C4-2B (cell line): ENCODE measurements at regions not wholly inside any gene's neighbourhood (a gene's known extent, or its start where the extent isn't known, plus 50 kb on each side); places are given as distances from the start of the nearest gene placed in this dataset.

Experiments used
- ZFX ChIP-seq: fragments of 450-650 bp; IDR thresholded peaks from 2 replicates; pipeline ENCODE4 v1.6.1; 2017
- TF ChIP-seq, protein P1 (sequence below): fragments of 450-650 bp; conservative IDR thresholded peaks from 2 replicates; pipeline ENCODE4 v1.5.1; 2017; ENCODE audit warnings: mild to moderate bottlenecking

DNA sequence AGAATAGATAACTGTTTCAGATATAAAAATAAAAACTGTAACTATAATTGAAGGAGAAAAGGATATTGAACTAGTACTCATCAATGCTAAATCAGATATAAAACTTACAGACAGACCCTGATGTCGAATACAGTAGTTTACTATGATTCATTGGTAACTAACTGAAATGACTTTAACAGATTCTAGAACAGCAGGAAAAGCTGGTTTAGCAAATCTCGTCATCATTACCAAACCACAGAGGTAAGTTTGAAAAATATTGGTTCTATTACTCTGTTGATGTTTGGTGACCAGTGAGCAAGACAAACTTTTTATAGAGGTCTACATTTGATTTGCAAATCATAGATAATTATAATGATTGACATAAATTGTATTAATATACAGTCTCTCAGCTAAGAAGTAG is 551.4 kb upstream of the ADGRL3 start:
- TF ChIP-seq, protein P1, sequence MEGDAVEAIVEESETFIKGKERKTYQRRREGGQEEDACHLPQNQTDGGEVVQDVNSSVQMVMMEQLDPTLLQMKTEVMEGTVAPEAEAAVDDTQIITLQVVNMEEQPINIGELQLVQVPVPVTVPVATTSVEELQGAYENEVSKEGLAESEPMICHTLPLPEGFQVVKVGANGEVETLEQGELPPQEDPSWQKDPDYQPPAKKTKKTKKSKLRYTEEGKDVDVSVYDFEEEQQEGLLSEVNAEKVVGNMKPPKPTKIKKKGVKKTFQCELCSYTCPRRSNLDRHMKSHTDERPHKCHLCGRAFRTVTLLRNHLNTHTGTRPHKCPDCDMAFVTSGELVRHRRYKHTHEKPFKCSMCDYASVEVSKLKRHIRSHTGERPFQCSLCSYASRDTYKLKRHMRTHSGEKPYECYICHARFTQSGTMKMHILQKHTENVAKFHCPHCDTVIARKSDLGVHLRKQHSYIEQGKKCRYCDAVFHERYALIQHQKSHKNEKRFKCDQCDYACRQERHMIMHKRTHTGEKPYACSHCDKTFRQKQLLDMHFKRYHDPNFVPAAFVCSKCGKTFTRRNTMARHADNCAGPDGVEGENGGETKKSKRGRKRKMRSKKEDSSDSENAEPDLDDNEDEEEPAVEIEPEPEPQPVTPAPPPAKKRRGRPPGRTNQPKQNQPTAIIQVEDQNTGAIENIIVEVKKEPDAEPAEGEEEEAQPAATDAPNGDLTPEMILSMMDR: no peak
- no peak for TF ChIP-seq ZFX
